ENCODE measurements at regions not wholly inside any gene's neighbourhood (a gene's known extent, or its start where the extent isn't known, plus 50 kb on each side); places are given as distances from the start of the nearest gene placed in this dataset.

GRCh38 chr5:57042524-57042931 is 90.6 kb upstream of the MIER3 start (continued):
- TF ChIP-seq CBX2 (IDR thresholded peaks at IDR 0.05; ENCODE audit: insufficient read depth, low read length, poor library complexity, severe bottlenecking) (no peak), KHSRP (IDR thresholded peaks at IDR 0.05) (peak; percentile 37; the same call in 1 of the 2 replicates), NR0B1 (IDR thresholded peaks at IDR 0.05; ENCODE audit: partially characterized antibody) (no peak), NFIC (IDR thresholded peaks at IDR 0.05) (peak; percentile 56; the same call in 1 of the 2 replicates), ELK3 (CRISPR knock-in tag; IDR thresholded peaks at IDR 0.05) (no peak), HNRNPL (IDR thresholded peaks at IDR 0.05; ENCODE audit: low read depth, low read length) (no peak), HMG20A (CRISPR knock-in tag; conservative IDR thresholded peaks at IDR 0.05) (no peak), NFXL1 (CRISPR knock-in tag; IDR thresholded peaks at IDR 0.05) (no peak), PML (IDR thresholded peaks at IDR 0.05; ENCODE audit: low read length) (peak; percentile 71; the same call in 1 of the 2 replicates), THAP12 (CRISPR knock-in tag; IDR thresholded peaks at IDR 0.05) (no peak), RB1 (IDR thresholded peaks at IDR 0.05; ENCODE audit: low read depth) (no peak), SMARCA4 (IDR thresholded peaks at IDR 0.05) (peak; percentile 89), CCNT2 (IDR thresholded peaks at IDR 0.05; ENCODE audit: borderline replicate concordance, extremely low read depth, insufficient read length, low read depth, low read length) (no peak), ZNF324 (CRISPR knock-in tag; IDR thresholded peaks at IDR 0.05) (no peak), NR2C1 (IDR thresholded peaks at IDR 0.05) (no peak), NR2C1 (tag; IDR thresholded peaks at IDR 0.05) (no peak), ZNF232 (CRISPR knock-in tag; IDR thresholded peaks at IDR 0.05) (no peak), PURB (CRISPR knock-in tag; IDR thresholded peaks at IDR 0.05; ENCODE audit: low read depth) (no peak), KLF1 (tag; IDR thresholded peaks at IDR 0.05) (no peak), ATF2 (CRISPR knock-in tag; IDR thresholded peaks at IDR 0.05) (no peak), ESRRB (CRISPR knock-in tag; IDR thresholded peaks at IDR 0.05; ENCODE audit: borderline replicate concordance) (no peak), ZNF395 (CRISPR knock-in tag; IDR thresholded peaks at IDR 0.05) (peak; percentile 85), JUN (IDR thresholded peaks at IDR 0.05; ENCODE audit: borderline replicate concordance, low read depth, low read length) (peak; percentile 67), JUN (CRISPR knock-in tag; IDR thresholded peaks at IDR 0.05; ENCODE audit: borderline replicate concordance) (no peak), SUPT5H (IDR thresholded peaks at IDR 0.05) (no peak)
